GM13977 (cell line): ENCODE measurements at regions not wholly inside any gene's neighbourhood (a gene's known extent, or its start where the extent isn't known, plus 50 kb on each side); places are given as distances from the start of the nearest gene placed in this dataset.

Experiments
- DNase-seq: peaks from one replicate; pipeline ENCODE4 v3.0.0; 2012; ENCODE audit warnings: low spot score
- in situ Hi-C: fragments of 300-500 bp; cut with MboI; formaldehyde crosslinking; loops from one replicate; pipeline ENCODE4 v1.12.0; 2022; ENCODE audit warnings: low sequenced_read_pairs, low pct_unique_long_range_greater_than_20kb, mixed read lengths, inconsistent platforms; ENCODE audit not compliant: unreplicated experiment
- TF ChIP-seq, protein P1 (sequence below): IDR thresholded peaks from 2 replicates; pipeline ENCODE4 v1.5.1; 2012; ENCODE audit warnings: mild to moderate bottlenecking, control low read depth; ENCODE audit not compliant: insufficient read depth; ENCODE audit errors: extremely low read depth, missing control alignments

DNA sequence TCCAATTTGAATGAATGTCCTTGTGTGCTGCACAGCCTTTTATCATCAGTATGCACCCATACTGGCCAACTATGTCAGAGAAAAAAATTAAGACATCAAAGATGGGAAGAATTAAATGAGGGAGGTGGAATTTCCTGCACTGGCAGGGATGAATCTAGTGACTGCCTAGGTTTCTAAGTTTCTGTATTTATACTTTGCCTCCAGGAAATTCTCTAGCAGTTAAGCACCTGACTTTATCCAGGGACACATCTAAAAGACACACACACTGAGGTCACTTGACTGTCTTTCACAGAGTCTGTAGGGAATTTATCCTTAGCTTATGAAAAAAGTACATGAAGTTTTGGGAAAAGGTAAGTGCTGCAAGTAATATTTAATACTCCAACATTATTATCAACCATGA lies 636.5 kb upstream of the PTCHD4 start:
- DNase-seq: no peak
- in situ Hi-C loops: no loop called here
- TF ChIP-seq, protein P1, sequence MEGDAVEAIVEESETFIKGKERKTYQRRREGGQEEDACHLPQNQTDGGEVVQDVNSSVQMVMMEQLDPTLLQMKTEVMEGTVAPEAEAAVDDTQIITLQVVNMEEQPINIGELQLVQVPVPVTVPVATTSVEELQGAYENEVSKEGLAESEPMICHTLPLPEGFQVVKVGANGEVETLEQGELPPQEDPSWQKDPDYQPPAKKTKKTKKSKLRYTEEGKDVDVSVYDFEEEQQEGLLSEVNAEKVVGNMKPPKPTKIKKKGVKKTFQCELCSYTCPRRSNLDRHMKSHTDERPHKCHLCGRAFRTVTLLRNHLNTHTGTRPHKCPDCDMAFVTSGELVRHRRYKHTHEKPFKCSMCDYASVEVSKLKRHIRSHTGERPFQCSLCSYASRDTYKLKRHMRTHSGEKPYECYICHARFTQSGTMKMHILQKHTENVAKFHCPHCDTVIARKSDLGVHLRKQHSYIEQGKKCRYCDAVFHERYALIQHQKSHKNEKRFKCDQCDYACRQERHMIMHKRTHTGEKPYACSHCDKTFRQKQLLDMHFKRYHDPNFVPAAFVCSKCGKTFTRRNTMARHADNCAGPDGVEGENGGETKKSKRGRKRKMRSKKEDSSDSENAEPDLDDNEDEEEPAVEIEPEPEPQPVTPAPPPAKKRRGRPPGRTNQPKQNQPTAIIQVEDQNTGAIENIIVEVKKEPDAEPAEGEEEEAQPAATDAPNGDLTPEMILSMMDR: no peak

DNA sequence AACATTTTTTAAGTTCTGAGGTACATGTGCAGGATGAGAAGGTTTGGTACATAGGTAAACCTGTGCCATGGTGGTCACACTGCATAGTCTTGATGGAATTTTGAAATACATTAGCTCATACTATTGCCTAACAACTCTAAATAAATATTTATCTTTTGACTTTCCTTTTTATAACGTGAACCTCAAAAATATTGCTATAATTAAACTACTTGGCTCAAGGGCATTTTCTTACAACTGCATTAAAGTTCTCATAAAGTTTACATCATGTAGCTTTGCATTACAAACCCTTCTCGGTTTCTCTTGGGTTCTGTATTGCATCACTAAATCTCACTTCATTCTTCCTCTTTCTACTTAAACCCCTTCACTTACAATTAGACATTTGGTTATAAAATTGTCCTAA lies 636.0 kb upstream of the PTCHD4 start:
- in situ Hi-C loops: no loop called here
- DNase-seq: no peak
- TF ChIP-seq, protein P1: no peak

DNA sequence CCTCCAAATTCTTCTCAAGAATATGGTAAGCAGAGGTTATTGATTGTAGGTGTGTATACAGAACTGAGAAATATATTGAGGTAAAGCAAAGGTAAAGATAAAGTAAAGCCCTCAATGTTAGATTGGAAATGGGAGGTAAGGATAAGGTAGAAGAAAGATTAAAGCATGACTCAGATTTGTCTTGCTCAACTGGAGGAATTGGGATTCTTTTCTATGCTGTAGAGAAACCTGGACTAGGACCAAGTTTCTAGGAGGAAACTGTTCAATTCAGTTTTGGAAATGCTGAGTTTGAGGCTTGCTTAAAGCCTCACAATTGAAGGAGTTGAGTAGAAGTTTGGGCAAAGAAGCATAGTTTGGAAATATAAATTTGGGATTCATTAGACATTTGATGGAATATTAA lies 634.0 kb upstream of the PTCHD4 start:
- TF ChIP-seq, protein P1: no peak
- no peak for DNase-seq
- in situ Hi-C loops: no loop called here

DNA sequence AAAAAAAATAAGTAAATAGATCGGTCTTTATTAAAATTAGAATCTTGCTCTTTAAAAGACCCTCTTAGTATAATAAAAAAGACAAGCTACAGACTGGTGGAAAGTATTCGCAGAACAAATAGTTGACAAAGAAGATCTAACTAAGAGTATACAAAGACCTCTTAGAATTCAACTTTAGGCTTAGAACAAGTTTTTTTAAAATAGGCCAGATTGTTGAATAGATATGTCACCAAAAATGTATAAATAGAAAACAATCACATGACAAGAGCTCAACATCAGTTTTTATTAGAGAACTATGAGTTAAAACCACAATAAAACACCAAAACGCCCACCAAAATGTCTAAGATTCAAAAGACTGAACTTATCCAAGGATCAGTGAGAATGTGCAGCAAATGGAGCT lies 632.7 kb upstream of the PTCHD4 start:
- in situ Hi-C loops: no loop called here
- TF ChIP-seq, protein P1: no peak

DNA sequence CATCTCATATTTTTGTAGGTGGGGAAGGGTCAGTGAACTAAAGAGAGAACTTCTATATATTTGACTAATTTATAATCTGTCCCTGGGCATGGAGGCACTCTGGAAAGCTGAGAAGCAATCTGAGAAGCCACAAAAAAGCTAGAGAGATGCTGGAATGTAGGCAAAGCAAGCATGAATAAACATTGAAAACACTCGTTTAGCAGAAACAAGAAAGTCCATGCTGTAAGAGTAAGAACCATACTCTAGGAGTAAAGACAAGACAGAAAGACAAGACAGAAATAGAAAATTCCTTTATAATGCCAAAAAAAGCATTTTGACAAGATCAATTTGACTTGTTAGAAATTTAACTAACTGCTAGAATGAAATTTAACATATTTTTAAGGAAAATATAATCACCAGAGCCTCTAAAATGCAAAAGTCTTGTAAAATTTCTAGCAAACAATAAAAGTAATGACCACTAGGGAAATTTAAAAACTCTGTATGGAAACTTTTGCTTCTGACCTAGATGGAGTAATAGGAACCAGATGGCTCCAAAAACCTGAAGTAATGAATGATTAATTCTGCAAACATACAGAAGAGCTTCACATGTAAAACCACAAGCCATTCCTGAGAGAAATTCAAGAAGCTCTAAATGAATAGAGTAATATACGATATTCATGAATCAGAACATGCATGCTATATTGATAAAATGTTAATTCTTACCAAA lies 625.7 kb upstream of the PTCHD4 start:
- in situ Hi-C loops: no loop called here
- TF ChIP-seq, protein P1: no peak
- DNase-seq: no peak

More for the DNA sequence above, 632.7 kb upstream of the PTCHD4 start:
- no peak for DNase-seq

DNA sequence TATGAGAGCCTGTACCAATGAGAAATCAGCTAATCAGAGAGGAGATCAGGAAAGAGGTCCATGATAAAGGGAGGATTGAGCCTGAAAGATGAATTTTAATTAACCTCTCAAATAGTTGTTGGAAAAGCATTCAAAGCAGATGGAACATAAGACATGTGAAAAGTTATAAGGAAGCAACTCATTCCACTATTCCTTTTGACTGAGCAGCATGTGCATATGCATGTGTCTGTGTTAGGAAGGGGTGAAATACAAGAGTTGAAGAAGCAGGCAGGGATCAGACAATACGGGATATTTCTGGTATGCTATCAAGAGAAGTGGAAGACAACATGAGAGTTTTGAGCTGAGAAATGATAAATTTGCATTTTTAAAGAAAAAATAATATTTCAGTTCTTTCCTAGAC lies 624.8 kb upstream of the PTCHD4 start:
- TF ChIP-seq, protein P1: no peak
- DNase-seq: no peak
- in situ Hi-C loops: no loop called here
